Loucy (cell line): ENCODE measurements at regions not wholly inside any gene's neighbourhood (a gene's known extent, or its start where the extent isn't known, plus 50 kb on each side); places are given as distances from the start of the nearest gene placed in this dataset.

Experiments
- H2AFZ ChIP-seq: fragments of 200-600 bp; sonication (generic); 2 replicates; pipeline ENCODE4 v1.6.0; 2016; ENCODE audit warnings: antibody characterized with exemption, mild to moderate bottlenecking, low read length, moderate library complexity
- H3F3A ChIP-seq: fragments of 200-600 bp; 2 replicates; pipeline ENCODE4 v1.6.0; 2016; ENCODE audit warnings: antibody characterized with exemption, low read depth, mild to moderate bottlenecking
- H3K27me3 ChIP-seq: fragments of 200-600 bp; sonication (generic); 2 replicates; pipeline ENCODE4 v1.6.1; 2014; ENCODE audit warnings: low read length, mild to moderate bottlenecking; ENCODE audit not compliant: insufficient read depth, poor library complexity, severe bottlenecking
- H3K36me3 ChIP-seq: fragments of 200-600 bp; sonication (generic); 2 replicates; pipeline ENCODE4 v1.6.1; 2016; ENCODE audit warnings: low read length; ENCODE audit not compliant: insufficient read depth
- H3K4me1 ChIP-seq: fragments of 200-600 bp; sonication (generic); 2 replicates; pipeline ENCODE4 v1.5.1; 2014; ENCODE audit warnings: low read length, mild to moderate bottlenecking; ENCODE audit not compliant: insufficient read depth, poor library complexity, severe bottlenecking
- H3K4me2 ChIP-seq: fragments of 200-600 bp; sonication (generic); 2 replicates; pipeline ENCODE4 v1.6.0; 2014; ENCODE audit warnings: antibody characterized with exemption, low read length, low read depth, mild to moderate bottlenecking; ENCODE audit not compliant: poor library complexity, severe bottlenecking
- H3K4me3 ChIP-seq: fragments of 200-600 bp; sonication (generic); 2 replicates; pipeline ENCODE4 v1.5.1; 2014; ENCODE audit warnings: low read length, mild to moderate bottlenecking, mixed read lengths; ENCODE audit not compliant: poor library complexity, severe bottlenecking
- H3K79me2 ChIP-seq: fragments of 200-600 bp; sonication (generic); 2 replicates; pipeline ENCODE4 v1.6.1; 2014; ENCODE audit warnings: low read length; ENCODE audit not compliant: insufficient read depth
- H3K9ac ChIP-seq: fragments of 200-600 bp; sonication (generic); 2 replicates; pipeline ENCODE4 v1.6.0; 2014; ENCODE audit warnings: mild to moderate bottlenecking, low read depth, low read length, moderate library complexity; ENCODE audit not compliant: poor library complexity, severe bottlenecking
- H3K9me2 ChIP-seq: fragments of 200-600 bp; sonication (generic); replicated peaks from 2 replicates; pipeline ENCODE4 v1.6.1; 2016; ENCODE audit warnings: low read depth, low read length, mixed read lengths
- H3K9me3 ChIP-seq: fragments of 200-600 bp; sonication (generic); 2 replicates; pipeline ENCODE4 v1.6.1; 2014; ENCODE audit warnings: mild to moderate bottlenecking, antibody characterized with exemption, low read length, low read depth; ENCODE audit not compliant: insufficient read depth
- H4K20me1 ChIP-seq: fragments of 200-600 bp; sonication (generic); 2 replicates; pipeline ENCODE4 v1.6.0; 2014; ENCODE audit warnings: antibody characterized with exemption, low read length, mild to moderate bottlenecking; ENCODE audit not compliant: insufficient read depth, poor library complexity, severe bottlenecking
- EZH2phosphoT487 ChIP-seq: fragments of 200-600 bp; IDR thresholded peaks from 2 replicates; pipeline ENCODE4 v1.6.1; 2018; ENCODE audit warnings: antibody characterized with exemption, mild to moderate bottlenecking, moderate library complexity, borderline replicate concordance
- TF ChIP-seq, protein P1 (sequence below): fragments of 200-600 bp; sonication (generic); conservative IDR thresholded peaks from 2 replicates; pipeline ENCODE4 v1.5.1; 2014; ENCODE audit warnings: mild to moderate bottlenecking, antibody characterized with exemption, low read length

DNA sequence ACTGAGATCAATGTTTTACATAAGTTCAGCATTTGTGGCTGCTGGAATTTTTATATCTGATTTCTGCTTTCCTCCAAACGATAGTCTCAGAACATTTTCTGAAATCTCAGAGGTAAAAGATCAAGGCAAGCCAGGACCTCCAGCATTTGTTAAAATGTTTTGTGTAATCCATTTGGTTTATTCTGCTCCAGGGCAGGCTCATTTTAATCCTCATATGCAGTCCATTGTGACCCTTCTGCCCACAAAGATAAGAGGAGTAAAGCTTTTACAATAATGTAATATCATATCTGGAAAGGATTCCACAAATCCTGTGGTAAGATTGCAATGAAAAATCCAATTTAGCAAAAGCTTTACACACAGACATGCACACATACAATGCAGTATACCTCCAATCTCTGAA, 55.3 kb upstream of the KCNH5 start:
- H2AFZ ChIP-seq = no peak overlapping the region
- H3K4me1 ChIP-seq = no peaks in the 10 kb centered on the region
- H4K20me1 ChIP-seq = no peaks in the 10 kb centered on the region
- no peak overlapping the region for H3K4me2 ChIP-seq
- TF ChIP-seq EZH2phosphoT487 = no peak
- TF ChIP-seq, protein P1, sequence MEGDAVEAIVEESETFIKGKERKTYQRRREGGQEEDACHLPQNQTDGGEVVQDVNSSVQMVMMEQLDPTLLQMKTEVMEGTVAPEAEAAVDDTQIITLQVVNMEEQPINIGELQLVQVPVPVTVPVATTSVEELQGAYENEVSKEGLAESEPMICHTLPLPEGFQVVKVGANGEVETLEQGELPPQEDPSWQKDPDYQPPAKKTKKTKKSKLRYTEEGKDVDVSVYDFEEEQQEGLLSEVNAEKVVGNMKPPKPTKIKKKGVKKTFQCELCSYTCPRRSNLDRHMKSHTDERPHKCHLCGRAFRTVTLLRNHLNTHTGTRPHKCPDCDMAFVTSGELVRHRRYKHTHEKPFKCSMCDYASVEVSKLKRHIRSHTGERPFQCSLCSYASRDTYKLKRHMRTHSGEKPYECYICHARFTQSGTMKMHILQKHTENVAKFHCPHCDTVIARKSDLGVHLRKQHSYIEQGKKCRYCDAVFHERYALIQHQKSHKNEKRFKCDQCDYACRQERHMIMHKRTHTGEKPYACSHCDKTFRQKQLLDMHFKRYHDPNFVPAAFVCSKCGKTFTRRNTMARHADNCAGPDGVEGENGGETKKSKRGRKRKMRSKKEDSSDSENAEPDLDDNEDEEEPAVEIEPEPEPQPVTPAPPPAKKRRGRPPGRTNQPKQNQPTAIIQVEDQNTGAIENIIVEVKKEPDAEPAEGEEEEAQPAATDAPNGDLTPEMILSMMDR = no peak
- no peaks in the 10 kb centered on the region for H3K9me3 ChIP-seq
- H3K4me3 ChIP-seq = no peak overlapping the region
- no peak overlapping the region for H3K9ac ChIP-seq
- H3K79me2 ChIP-seq = no peaks in the 10 kb centered on the region
- no peaks in the 10 kb centered on the region for H3K36me3 ChIP-seq
- H3K9me2 ChIP-seq = no peaks in the 10 kb centered on the region
- H3K27me3 ChIP-seq = no peaks in the 10 kb centered on the region
- no peaks in the 10 kb centered on the region for H3F3A ChIP-seq

- Histone ChIP-seq H3K9me2 (no peaks in the 10 kb centered on the region), H3K4me3 (no peak overlapping the region), H3K9ac (no peak overlapping the region), H3K36me3 (no peaks in the 10 kb centered on the region), H2AFZ (no peak overlapping the region), H4K20me1 (no peaks in the 10 kb centered on the region), H3K9me3 (no peaks in the 10 kb centered on the region), H3F3A (no peaks in the 10 kb centered on the region), H3K4me2 (no peak overlapping the region), H3K4me1 (no peaks in the 10 kb centered on the region), H3K79me2 (no peaks in the 10 kb centered on the region), H3K27me3 (no peaks in the 10 kb centered on the region)
- TF ChIP-seq, protein P1 = no peak
- no peak for TF ChIP-seq EZH2phosphoT487
Measured at GRCh38 chr14:63096186-63096585, 50.9 kb upstream of the KCNH5 start.
